ENCODE measurements at regions not wholly inside any gene's neighbourhood (a gene's known extent, or its start where the extent isn't known, plus 50 kb on each side); places are given as distances from the start of the nearest gene placed in this dataset.

- DNase-seq: no peak
These were observed 60.8 kb upstream of the CLMN start for GRCh38 chr14:95380350-95381042.

- DNase-seq: no peak
These were observed 59.9 kb upstream of the CLMN start for GRCh38 chr14:95379634-95380033.

GRCh38 chr14:95375539-95376109, 55.9 kb upstream of the CLMN start:
- DNase-seq: no peak

GRCh38 chr14:95374239-95374997, 54.7 kb upstream of the CLMN start:
- DNase-seq: no peak

GRCh38 chr14:95370076-95370475, 50.4 kb upstream of the CLMN start:
- no peak for DNase-seq

Data from DMS79 treated with DMSO at 0.1 percent for 48 hours (cell line).